Retinal pigment epithelial cell (primary cell): ENCODE measurements at regions not wholly inside any gene's neighbourhood (a gene's known extent, or its start where the extent isn't known, plus 50 kb on each side); places are given as distances from the start of the nearest gene placed in this dataset.
"Not testable (repeated sequence)": the region's sequence is repeated elsewhere in the genome, so short reads cannot be mapped to it uniquely, and the experiment has no call there.

Experiments used
- DNase-seq: peaks from one replicate; pipeline ENCODE4 v3.0.0-alpha.2; 2010; ENCODE audit warnings: low read depth
- H3K4me3 ChIP-seq: 2 replicates; pipeline ENCODE4 v1.5.1; 2011; ENCODE audit warnings: mild to moderate bottlenecking, low read length, control low read depth, moderate library complexity
- CTCF ChIP-seq: conservative IDR thresholded peaks from 2 replicates; pipeline ENCODE4 v1.5.1; 2011; ENCODE audit warnings: low read depth, low read length, control low read depth, inconsistent platforms

GRCh38 chr10:53064614-53065013 is 292.0 kb upstream of the MBL2 start:
- no peak for TF ChIP-seq CTCF

GRCh38 chr10:53063805-53064204 is 291.2 kb upstream of the MBL2 start:
- DNase-seq, result no peak

More at GRCh38 chr10:53064614-53065013, 292.0 kb upstream of the MBL2 start:
- DNase-seq, result no peak
- no peak overlapping the region for H3K4me3 ChIP-seq

GRCh38 chr10:53052521-53053164 is 280.1 kb upstream of the MBL2 start:
- DNase-seq, result no peak
- no peak overlapping the region for H3K4me3 ChIP-seq

More at GRCh38 chr10:53063805-53064204, 291.2 kb upstream of the MBL2 start:
- no peak for TF ChIP-seq CTCF
- H3K4me3 ChIP-seq, result no peak overlapping the region

GRCh38 chr10:53045315-53045714 is 272.7 kb upstream of the MBL2 start:
- no peak for DNase-seq
- TF ChIP-seq CTCF, result no peak
- no peak overlapping the region for H3K4me3 ChIP-seq

More at GRCh38 chr10:53052521-53053164, 280.1 kb upstream of the MBL2 start:
- no peak for TF ChIP-seq CTCF

GRCh38 chr10:53035823-53036222 is 263.2 kb upstream of the MBL2 start:
- H3K4me3 ChIP-seq, DNase-seq: not testable (repeated sequence)

- no peak for TF ChIP-seq CTCF
- DNase-seq, result no peak
- no peak overlapping the region for H3K4me3 ChIP-seq
Measured at GRCh38 chr10:53033396-53033795, 260.8 kb upstream of the MBL2 start.

GRCh38 chr10:53029872-53030849 is 257.6 kb upstream of the MBL2 start:
- DNase-seq, H3K4me3 ChIP-seq: not testable (repeated sequence)

- TF ChIP-seq CTCF, result no peak
- no peak overlapping the region for H3K4me3 ChIP-seq
- no peak for DNase-seq
Measured at GRCh38 chr10:53029449-53029848, 256.9 kb upstream of the MBL2 start.

- DNase-seq, H3K4me3 ChIP-seq: not testable (repeated sequence)
Measured at GRCh38 chr10:53025765-53026164, 253.2 kb upstream of the MBL2 start.
